IPS-11a (cell line): ENCODE measurements at regions not wholly inside any gene's neighbourhood (a gene's known extent, or its start where the extent isn't known, plus 50 kb on each side); places are given as distances from the start of the nearest gene placed in this dataset.

Source experiments
- H3K4me3 ChIP-seq: one replicate; pipeline ENCODE4 v1.5.1; 2013; ENCODE audit warnings: low read depth, low read length, control low read depth

DNA sequence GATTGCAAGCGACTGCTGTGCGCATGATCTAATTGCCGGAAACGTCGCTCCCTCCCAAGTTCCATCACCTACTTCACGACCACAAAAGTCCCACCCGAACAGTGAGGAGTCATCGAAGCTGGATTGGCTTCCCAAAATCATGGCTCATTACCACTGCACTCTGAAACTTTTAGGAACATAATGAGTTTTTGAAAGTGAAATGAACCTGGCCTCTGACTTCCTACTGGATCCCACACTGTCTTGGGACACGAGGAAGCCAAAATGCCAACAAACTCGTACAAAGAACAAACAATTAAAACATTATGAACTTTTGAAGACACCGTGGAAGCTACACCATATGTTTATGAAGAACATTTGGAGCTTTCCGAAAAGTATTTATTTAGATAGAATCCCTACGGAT lies 334.8 kb upstream of the TMPO start:
- H3K4me3 ChIP-seq, result no peak overlapping the region

DNA sequence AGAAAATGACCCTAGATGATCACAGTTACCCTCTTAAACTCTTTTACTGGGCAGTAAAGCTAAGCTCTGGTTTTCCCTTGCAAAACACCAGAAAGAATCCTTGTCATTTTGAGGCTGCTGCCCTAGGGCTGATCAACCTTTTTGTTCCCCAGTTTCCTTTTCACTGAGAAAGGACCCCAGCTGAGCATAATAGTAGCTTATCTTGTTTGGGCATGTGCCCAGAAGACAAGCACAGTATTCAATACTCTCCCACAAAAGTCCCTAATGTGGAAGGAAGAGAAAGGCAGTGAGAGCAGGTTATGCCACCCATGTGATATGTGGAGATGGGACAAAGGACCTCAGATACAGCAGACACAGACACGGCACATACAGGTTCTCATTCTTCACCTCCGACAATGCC lies 332.6 kb upstream of the TMPO start:
- no peak overlapping the region for H3K4me3 ChIP-seq

DNA sequence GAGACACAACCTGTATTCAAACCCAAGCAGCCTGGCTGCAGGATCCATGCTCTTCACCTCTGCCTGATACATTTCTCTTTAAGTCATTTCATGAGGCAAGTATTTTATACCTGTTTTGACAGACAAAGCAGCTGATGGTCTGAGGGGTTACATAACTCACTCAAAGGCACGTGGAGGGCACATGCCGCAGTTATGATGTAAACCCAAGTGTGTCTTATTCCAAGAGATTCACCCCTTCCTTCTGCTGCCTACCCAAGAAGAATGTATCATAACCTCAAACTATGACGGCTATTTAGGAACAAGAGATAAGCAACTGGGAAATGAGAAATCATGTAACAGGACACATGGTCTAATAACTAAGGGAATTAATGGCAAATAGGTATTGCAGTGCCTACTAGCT lies 329.8 kb upstream of the TMPO start:
- H3K4me3 ChIP-seq, result no peak overlapping the region

DNA sequence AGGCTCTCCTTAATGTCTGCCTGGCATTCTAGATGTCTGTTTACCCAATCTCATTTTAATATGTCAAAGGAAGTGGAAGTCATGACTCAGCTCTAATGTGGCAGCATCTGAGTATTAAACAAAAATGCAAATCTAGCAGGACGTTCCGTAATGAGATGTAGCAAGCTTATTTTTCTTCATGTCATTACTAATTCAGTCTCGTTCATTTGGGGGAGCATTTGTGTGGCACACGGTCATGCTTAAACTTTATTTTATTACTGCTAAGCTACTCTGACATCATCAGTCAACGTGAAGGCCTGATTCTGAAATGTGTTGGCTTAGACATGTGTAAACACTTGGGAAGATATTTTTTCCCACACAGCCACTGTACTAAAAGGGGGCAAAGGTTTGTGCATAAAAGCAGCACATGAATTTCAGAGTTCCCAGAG lies 326.7 kb upstream of the TMPO start:
- no peak overlapping the region for H3K4me3 ChIP-seq

DNA sequence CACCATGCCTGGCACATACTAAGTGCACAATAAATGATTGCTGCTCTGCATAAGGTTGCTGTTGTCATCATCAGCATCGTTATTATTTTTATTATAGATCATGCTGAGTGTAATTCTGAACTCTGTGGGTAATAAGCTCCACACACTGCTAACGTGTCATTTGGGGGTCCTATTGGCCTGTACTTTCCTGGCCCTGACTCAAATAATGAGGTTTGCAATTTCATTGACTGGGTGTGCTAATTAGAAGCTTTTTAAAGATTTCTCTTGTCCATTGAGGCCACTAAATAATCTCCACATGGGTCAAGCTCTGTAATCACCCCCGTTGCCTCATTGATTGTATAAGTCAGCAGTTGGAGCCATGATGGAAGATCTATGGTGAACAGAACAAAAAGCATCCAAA lies 320.8 kb upstream of the TMPO start:
- H3K4me3 ChIP-seq, result no peak overlapping the region

DNA sequence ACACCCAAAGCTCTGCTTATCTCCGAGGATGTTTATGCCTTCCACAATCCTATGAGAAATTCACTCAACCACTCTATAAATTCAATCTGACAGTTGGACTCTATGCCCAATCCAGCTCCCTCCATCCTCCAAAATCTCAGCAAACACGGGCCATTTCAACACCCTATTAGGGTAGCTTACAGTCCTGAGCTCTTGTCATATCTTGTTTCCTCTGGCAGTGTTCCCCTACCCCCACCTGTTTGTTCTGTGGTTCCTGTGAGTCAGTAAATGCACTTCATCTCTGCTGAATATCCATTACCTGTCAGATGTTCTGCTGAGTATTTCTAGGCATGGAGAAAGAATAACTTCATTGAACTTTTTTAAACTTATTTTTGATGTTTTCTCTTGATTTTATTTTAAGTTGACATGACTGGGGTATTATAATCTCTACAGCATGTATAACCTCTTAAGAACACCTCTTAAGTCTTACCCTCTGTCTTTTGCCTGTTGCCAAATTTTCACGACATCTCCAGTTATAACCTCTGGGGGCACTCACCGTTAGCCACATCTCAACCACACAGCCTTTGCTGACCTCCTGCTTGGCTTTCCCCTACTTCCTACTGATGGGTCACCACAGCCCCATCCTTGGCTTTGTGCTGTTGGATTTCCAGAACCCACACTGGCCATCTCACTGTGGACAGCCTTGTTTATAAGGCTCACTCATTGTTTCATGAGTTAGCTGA lies 317.0 kb upstream of the TMPO start:
- H3K4me3 ChIP-seq, result no peak overlapping the region

DNA sequence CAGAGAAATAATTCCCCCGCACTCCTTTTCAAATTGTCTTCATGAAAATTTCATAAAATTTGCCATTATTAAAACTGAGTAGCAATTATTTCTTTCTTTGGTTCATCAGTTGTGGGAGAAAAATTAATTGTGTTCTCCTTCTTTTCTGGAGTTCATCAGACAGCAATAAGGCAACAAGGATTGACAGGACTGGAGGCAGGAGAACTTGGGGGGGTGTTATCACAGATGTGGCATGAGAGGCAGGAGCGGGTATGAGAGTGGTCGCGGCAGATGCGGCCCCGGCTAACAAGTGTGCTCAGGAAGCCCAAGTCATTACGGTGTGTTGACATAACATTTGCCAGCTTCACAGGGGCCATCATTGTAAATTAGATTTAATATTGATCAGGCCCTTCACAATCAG lies 306.6 kb upstream of the TMPO start:
- no peak overlapping the region for H3K4me3 ChIP-seq

DNA sequence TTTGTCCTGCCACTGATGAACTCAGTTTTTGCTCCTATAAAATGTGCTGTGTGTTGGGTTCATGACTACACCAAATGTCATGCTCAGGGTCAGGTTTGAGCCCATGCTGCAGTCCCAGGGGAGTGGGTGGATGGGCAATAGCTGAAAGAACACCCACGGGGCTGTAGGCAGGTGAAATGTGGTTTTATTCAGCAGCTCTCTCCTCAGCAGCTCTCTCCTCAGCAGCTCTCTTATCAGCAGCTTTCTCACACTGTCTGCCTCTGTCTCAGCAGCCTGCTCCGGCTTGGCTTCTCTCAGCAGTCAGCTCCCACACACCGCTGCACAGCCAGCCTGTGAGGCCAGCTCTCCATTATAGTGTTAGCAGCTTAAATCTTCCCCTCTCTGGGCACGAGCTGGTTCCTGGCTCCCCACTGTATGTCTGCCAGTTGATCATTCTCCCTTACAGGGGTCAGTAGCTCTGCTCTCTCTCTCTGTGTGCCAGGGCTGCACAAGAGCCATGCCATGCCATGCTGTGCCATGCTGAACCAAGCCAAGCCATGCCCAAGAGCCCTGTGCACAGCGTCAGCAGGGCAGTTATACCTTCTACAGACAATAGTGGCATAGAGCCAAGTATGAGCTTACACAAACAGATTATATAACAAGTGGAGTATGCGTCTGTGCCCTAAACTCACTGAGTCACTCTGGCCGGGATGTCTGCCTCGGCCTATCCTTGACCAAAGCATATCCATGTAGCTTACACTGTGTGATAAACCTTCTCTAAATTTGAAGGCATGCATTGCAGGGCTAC lies 303.3 kb upstream of the TMPO start:
- H3K4me3 ChIP-seq, result no peak overlapping the region

DNA sequence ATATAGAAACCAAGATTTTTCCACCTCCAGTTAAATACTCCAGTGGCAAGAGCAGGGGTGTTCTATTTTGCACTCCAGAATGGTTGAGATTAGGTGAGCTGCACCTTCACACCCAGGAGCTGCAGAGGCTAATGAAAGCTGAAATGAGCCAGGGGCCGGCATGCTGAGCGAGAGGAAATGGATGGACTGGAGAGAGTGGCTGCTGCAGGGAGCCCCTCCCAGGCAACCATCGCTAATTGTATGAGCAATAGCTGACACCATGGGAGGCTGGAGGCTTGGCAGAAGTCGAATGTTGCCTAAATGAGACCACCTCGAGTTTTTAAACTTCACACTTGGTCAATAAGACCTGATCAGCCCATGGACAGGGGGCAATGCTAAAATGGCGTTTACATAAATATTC lies 301.8 kb upstream of the TMPO start:
- H3K4me3 ChIP-seq, result no peak overlapping the region

DNA sequence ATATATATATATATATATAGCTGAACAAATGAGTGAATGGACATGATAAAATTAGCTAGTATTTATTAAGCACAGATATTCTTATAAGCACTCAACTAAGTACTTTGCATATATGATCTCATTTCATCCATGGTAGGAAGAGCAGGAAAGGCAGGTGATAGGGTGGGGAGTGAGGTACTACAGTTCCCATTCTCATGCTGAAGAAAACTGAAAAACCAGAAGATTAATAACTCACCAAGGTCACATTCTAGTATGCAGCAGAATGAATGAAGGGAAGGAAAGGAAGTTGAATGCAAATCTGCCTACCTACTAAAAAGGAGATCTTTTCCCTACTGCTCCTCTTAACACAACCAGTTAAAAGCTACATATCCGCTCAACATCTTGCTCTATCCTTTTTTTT lies 298.1 kb upstream of the TMPO start:
- no peak overlapping the region for H3K4me3 ChIP-seq

DNA sequence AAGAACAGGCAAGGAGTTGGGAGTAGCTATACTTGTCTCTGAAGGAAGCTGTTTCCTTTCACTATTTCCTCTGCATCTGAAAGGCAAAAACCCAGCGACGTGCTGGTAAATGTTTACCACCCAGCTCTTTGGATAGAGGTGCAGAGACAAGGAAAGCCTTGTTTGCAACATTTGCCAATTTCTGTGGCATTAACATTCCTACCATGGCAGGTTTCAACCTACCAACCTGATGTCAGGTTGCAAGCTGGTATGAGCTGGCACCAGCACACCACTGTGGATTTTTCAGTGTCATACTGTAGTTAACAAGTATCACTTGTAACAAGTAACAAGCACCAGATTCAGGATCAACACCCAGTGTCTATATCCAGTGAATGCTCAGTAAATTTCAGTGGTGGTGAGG lies 294.8 kb upstream of the TMPO start:
- no peak overlapping the region for H3K4me3 ChIP-seq

DNA sequence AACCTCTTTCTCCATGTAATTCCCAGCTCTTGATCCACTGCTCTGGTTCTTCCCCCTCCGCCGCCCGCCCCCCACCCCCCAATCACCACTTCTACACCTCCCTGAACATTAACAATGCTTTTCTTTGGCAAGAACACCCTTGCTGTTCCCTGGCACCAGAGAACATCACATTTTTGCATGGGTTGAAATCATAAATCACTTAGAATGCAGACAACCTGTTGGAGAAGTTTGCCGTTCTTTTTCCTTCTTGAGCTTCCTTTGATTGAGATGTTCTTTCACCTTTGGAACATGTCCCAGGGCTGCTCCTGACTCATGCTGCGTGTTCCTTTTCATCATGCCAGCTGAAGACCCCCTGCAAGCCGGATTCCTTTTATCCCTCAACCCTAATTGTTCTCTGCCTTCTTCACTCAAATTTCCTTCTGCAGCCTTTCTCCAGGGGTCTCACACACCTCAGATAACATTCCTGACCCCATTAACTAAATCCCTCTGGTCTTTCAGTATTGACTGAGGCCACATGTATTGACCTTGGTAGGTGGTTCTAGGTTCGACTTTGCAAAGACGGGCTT lies 294.1 kb upstream of the TMPO start:
- H3K4me3 ChIP-seq, result no peak overlapping the region

DNA sequence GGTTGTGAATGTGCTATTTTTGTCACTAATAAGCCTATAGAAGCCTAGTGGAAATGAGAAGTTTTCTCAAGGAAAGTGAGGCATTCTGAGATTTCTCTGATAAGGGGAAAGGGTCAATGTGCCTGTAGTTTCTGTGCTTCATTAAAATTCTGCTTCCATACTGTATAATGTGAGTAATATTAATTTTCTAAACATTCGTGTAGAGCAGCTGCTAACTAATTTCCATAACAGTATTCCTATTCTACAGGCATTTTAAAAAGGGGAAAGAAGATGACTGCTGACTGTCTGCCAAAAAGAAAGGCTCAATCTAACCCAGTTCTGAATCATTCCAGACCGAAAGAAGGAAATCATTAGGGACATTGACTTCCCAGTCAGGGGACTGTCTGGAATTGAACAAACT lies 293.3 kb upstream of the TMPO start:
- H3K4me3 ChIP-seq, result no peak overlapping the region

DNA sequence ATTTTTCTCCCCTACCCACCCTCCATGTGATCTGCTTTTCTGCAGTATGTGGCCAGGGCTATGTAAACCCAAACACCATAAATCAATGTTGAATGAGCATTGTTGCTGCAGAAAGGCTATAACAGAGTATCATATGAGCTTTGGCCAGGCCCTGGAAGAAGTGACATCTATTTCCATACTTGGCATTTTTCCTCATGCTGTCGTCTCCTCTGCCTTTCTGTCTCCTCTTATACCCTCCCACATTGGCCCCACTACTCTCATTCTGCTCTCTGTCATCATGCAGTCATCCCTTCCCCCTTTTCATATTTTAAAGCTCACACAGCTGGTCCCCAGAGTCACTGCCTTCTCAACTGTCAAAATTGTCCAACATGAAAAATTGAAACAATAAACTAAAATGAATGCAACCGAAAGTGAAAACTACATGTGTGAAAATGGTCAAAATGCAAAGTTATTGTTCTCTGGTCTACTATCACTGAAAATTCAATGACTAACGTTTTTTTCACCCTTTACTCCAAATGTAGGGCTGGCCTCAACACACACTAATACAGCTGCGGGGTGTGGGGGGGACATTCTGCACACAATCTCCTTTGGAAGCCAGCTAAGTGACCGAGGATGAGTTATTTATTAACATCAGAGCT lies 290.7 kb upstream of the TMPO start:
- H3K4me3 ChIP-seq, result no peak overlapping the region

DNA sequence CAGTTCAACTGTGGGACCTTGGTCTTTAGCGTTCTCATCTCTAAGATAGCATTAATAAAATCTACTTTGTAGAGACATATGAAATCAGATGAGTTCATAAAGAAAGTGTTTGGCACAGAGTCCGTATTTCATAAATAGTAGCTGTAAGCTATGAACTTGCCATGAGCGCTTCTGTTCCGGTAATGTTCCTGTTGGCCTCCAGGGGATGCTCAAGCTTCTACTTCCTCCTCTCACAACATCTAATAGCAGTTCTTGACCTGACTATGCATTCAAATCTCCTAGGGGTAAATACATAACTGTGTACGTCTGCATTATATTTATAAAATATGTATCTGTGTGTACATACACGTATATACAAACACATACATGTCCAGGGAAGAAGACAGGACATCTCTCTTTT lies 288.2 kb upstream of the TMPO start:
- H3K4me3 ChIP-seq, result no peak overlapping the region

DNA sequence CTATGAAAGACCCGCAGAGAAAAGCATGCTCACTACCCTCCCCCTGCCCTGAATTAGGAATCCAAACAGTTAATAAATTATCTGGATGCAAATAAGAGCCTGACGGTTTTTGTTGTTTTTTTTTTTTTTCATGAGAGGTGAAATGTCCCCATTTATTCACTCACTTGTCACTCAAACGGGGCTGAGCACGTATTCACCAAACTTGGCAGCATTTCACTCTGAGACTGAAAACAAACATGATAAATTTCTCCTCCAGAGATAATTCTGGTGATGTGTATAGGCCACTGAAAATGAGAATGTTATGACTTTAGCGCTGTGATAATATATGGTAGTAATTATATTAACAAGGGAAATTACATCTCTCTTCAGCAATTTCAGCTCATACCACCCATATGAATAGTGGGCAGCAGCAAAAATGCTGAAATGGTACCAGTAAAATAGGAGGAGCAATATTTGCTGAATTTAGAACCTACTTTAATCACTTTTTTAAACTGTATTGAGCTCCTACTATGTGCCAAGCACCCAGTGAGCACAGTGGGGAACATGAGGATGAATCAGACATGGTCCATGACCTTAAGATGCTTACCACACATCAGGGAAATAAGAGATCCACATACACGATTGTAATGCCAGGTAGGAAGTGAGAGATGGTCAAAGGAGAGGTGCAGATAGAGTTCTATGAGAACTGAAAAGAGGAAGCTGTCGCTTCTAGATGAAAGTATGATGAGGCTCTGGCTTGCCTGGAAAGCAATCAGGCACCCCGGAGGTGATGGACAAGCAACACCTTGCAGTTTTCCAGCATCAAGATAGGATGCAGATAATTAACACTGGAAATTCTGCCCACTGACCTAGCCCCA lies 286.5 kb upstream of the TMPO start:
- no peak overlapping the region for H3K4me3 ChIP-seq

DNA sequence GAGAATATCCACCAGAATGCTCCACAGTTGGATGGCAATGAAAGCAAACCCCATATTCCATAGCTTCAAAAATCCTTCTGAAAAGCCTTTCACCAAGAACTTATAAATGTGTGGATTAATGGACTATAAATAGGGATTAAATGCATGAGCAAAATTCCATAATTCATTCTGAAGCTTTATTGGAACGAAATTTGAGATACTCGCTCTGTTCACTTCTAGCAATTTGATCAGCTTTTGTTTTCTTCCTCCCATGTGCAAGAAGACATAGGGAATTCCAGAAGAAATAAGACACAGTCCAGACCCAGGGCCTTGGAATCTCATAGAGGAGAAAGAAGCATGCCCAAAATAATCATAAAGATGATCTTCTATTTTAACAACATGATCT lies 285.9 kb upstream of the TMPO start:
- no peak overlapping the region for H3K4me3 ChIP-seq

DNA sequence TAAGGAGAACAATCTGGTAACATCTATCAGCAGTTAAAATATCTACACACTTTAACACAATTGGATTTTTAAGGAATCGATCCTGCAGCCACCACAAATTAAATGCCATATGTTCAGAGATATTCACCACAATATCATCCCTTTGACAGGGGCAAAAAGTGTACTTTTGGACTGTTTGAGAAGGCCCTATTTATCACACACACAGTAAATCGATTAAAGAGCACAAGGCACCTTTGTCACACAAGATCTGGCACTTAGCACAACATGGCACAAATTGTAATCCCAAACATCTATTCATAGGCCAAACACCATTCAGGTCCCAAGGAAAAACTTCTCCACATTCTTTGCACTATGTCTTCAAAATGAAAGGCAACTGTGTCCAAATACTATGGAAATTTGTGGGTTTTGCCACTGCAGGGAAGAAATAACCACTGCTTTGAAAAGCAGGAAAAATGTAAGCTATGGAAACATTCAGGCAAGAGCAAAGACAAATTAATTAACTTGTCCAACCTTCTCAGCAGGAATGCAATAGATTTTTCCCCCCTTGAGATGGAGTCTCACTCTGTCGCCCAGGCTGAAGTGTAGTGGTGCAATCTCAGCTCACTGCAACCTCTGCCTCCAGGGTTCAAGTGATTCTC lies 282.5 kb upstream of the TMPO start:
- no peak overlapping the region for H3K4me3 ChIP-seq

DNA sequence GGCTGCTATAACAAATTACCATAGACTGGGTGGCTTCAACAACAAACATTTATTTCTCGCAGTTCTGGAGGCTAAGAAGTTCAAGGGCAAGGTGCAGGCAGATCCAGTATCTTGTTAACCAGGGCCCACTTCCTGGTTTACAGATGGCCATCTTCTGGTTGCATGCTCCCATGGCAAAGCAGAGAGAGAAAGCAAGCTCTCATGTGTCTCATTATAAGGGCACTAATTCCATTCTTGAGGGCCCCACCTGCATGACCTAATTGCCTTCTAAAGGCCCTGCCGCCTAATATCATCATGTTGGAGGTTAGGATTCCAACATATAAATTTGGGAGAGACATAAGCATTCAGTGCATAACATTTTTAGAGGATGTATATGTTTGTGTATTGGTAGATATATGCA lies 280.1 kb upstream of the TMPO start:
- no peak overlapping the region for H3K4me3 ChIP-seq

DNA sequence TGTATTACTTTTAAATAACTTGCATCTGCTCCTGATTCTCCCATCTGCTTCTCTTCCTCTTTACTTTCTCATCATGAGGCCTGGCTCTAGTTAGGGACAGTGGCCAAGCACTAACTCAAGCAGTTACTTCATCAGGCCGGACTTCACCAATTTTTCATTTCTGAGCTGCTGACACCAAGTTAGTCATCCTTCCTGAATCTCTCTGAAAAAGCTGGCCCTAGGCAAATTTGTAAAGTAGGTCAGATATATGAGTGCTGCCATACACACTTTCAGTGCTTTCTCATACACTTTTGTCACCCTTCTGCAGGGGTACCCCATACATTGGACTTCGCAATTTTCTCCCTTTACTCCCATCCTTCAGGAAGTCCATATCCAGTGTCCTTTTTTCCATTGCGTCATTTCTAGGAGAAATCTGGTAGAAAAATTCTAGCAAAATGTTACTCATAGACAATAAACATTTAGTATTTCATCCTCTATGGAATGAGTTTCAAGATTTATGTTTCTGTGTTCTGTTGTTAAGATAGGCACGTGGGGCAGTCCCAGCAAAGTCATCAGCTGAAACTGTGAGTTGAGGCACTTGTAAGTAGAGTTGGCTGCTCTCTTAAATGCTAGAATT lies 276.8 kb upstream of the TMPO start:
- H3K4me3 ChIP-seq, result no peak overlapping the region
